GM12801 (cell line): ENCODE measurements at regions not wholly inside any gene's neighbourhood (a gene's known extent, or its start where the extent isn't known, plus 50 kb on each side); places are given as distances from the start of the nearest gene placed in this dataset.

Source experiments
- CTCF ChIP-seq: IDR thresholded peaks from one replicate; pipeline ENCODE4 v1.5.1; 2011; ENCODE audit warnings: control low read depth; ENCODE audit not compliant: insufficient read length; ENCODE audit errors: extremely low read depth

GRCh38 chr13:39815345-39816111, 160.1 kb downstream of the COG6 start:
- no peak for TF ChIP-seq CTCF

- no peak for TF ChIP-seq CTCF
These were observed 161.5 kb downstream of the COG6 start for GRCh38 chr13:39816936-39817335.

GRCh38 chr13:39818953-39819352, 163.5 kb downstream of the COG6 start:
- TF ChIP-seq CTCF = no peak

GRCh38 chr13:39820606-39821005, 165.1 kb downstream of the COG6 start:
- TF ChIP-seq CTCF = no peak

- no peak for TF ChIP-seq CTCF
These were observed 166.5 kb downstream of the COG6 start for GRCh38 chr13:39821977-39822376.

GRCh38 chr13:39822437-39822836, 167.0 kb downstream of the COG6 start:
- no peak for TF ChIP-seq CTCF

GRCh38 chr13:39823063-39823713, 167.7 kb downstream of the COG6 start:
- no peak for TF ChIP-seq CTCF
